ENCODE measurements at regions not wholly inside any gene's neighbourhood (a gene's known extent, or its start where the extent isn't known, plus 50 kb on each side); places are given as distances from the start of the nearest gene placed in this dataset.
"Not testable (repeated sequence)": the region's sequence is repeated elsewhere in the genome, so short reads cannot be mapped to it uniquely, and the experiment has no call there.

DNA sequence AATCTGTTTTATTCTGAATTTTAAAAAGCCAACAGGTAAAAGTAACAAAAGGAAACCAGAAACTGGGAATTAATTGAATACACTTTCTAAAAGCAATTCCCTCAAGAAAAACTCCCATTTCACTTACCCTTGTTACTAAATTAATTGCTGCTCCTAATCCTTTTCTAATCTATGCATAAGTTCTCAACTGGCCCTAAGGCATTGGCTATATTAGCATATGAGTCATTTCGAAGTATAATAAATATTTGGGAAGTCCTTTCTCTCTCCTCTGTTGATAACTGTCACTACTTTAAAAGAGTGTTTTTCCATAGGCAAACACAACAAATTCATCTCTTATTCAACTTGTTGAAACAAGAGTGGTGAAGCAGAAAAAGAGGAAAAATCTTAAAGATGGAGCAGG is 486.5 kb upstream of the HTR2C start:
- Histone ChIP-seq H3K9me3 (ENCODE audit: control insufficient read depth, insufficient read depth, low read depth, low read length) (no peaks in the 10 kb centered on the region), H3K4me1 (ENCODE audit: control insufficient read depth, insufficient read depth, low read length) (peaks cover 14% of the 10 kb centered on the region), H3K9ac (ENCODE audit: low read length) (no peak overlapping the region), H3K36me3 (ENCODE audit: control insufficient read depth, insufficient read depth, low read length) (no peaks in the 10 kb centered on the region), H3K27me3 (ENCODE audit: control insufficient read depth, insufficient read depth, low read length) (no peaks in the 10 kb centered on the region; the same call in 1 of the 2 replicates), H3K4me3 (ENCODE audit: low read depth, low read length) (no peak overlapping the region), H3K27ac (ENCODE audit: low read depth, low read length) (no peak overlapping the region)

- H3K9me3 ChIP-seq (ENCODE audit: control insufficient read depth, insufficient read depth, low read depth, low read length) = peaks cover 8% of the 10 kb centered on the region; the same call in 1 of the 2 replicates
- no peak overlapping the region for H3K4me3 ChIP-seq (ENCODE audit: low read depth, low read length)
- no peaks in the 10 kb centered on the region; the same call in 1 of the 2 replicates for H3K27me3 ChIP-seq (ENCODE audit: control insufficient read depth, insufficient read depth, low read length)
- H3K27ac ChIP-seq (ENCODE audit: low read depth, low read length) = no peak overlapping the region
- H3K9ac ChIP-seq (ENCODE audit: low read length) = no peak overlapping the region
- peaks cover 14% of the 10 kb centered on the region for H3K4me1 ChIP-seq (ENCODE audit: control insufficient read depth, insufficient read depth, low read length)
- no peaks in the 10 kb centered on the region for H3K36me3 ChIP-seq (ENCODE audit: control insufficient read depth, insufficient read depth, low read length)
Measured at GRCh38 chrX:114095789-114096188, 488.1 kb upstream of the HTR2C start.

DNA sequence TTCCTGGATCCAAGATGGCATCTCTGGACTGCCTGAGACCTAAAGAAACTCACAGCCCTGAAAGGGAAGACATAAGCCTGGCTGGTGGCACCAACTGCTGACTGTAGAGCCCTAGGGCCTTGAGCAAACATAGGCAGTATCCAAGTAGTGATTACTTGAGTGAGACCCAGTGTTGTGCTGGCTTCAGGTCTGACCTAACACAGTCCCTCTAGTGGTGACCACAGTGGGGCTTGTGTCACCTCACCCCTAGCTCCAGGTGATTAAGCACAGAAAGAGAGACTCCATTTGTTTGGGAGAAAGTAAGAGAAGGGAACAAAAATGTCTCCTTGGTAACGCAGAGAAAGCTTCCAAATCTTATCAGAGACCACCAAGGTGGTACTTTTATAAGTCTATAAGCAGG is 496.3 kb upstream of the HTR2C start:
- Histone ChIP-seq H3K36me3 (ENCODE audit: control insufficient read depth, insufficient read depth, low read length) (no peaks in the 10 kb centered on the region), H3K9me3 (ENCODE audit: control insufficient read depth, insufficient read depth, low read depth, low read length) (peaks cover 13% of the 10 kb centered on the region; the same call in 1 of the 2 replicates), H3K27me3 (ENCODE audit: control insufficient read depth, insufficient read depth, low read length) (no peaks in the 10 kb centered on the region), H3K4me3 (ENCODE audit: low read depth, low read length) (no peak overlapping the region), H3K27ac (ENCODE audit: low read depth, low read length) (no peak overlapping the region), H3K4me1 (ENCODE audit: control insufficient read depth, insufficient read depth, low read length) (no peaks in the 10 kb centered on the region), H3K9ac (ENCODE audit: low read length) (no peak overlapping the region)

GRCh38 chrX:114077773-114078172 is 506.1 kb upstream of the HTR2C start:
- Histone ChIP-seq H3K9ac (ENCODE audit: low read length) (no peak overlapping the region), H3K4me1 (ENCODE audit: control insufficient read depth, insufficient read depth, low read length) (peaks cover 19% of the 10 kb centered on the region), H3K36me3 (ENCODE audit: control insufficient read depth, insufficient read depth, low read length) (no peaks in the 10 kb centered on the region), H3K9me3 (ENCODE audit: control insufficient read depth, insufficient read depth, low read depth, low read length) (no peaks in the 10 kb centered on the region), H3K4me3 (ENCODE audit: low read depth, low read length) (no peak overlapping the region), H3K27ac (ENCODE audit: low read depth, low read length) (no peak overlapping the region), H3K27me3 (ENCODE audit: control insufficient read depth, insufficient read depth, low read length) (no peaks in the 10 kb centered on the region; the same call in 1 of the 2 replicates)

DNA sequence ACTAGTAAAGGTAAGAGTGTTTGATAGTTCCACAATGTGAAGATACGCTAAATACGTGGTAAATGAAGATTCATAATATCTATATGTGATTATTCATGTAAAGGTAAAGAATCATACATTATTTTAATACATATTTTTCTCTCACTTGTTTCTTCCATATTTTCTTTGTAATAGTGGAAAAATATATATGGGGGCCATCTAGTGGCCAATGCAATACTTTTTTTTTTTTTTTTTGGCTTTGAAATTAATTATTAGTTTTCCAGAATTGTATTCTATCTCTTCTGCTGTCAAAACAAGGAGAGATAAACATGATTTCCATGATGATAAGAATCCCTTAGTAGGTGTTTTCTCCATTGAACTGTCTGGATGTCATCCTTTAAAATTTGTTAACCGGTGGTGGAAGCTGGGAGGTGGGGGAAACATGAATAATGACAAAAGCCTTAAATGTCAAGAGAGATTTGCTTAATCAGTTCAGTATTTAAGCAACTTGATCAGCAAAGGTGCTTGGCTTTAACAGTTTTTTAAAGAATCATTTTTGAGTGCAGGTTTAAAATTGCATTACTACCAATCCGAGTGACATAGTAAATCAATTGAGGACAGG is 508.7 kb upstream of the HTR2C start:
- H3K27ac ChIP-seq (ENCODE audit: low read depth, low read length) = no peak overlapping the region
- H3K9me3 ChIP-seq (ENCODE audit: control insufficient read depth, insufficient read depth, low read depth, low read length) = 0 out of 2 replicates have a peak, but pooled peaks cover 5% of the 10 kb centered on the region
- H3K9ac ChIP-seq (ENCODE audit: low read length) = no peak overlapping the region
- H3K27me3 ChIP-seq (ENCODE audit: control insufficient read depth, insufficient read depth, low read length) = no peaks in the 10 kb centered on the region
- no peak overlapping the region for H3K4me3 ChIP-seq (ENCODE audit: low read depth, low read length)
- H3K36me3 ChIP-seq (ENCODE audit: control insufficient read depth, insufficient read depth, low read length) = no peaks in the 10 kb centered on the region
- peaks cover 24% of the 10 kb centered on the region for H3K4me1 ChIP-seq (ENCODE audit: control insufficient read depth, insufficient read depth, low read length)

- Histone ChIP-seq H3K27me3 (ENCODE audit: control insufficient read depth, insufficient read depth, low read length) (no peaks in the 10 kb centered on the region), H3K9ac (ENCODE audit: low read length) (no peak overlapping the region), H3K27ac (ENCODE audit: low read depth, low read length) (peak overlapping the region; percentile 59; the same call in 1 of the 2 replicates), H3K36me3 (ENCODE audit: control insufficient read depth, insufficient read depth, low read length) (no peaks in the 10 kb centered on the region), H3K9me3 (ENCODE audit: control insufficient read depth, insufficient read depth, low read depth, low read length) (0 out of 2 replicates have a peak, but pooled peaks cover 5% of the 10 kb centered on the region), H3K4me3 (ENCODE audit: low read depth, low read length) (no peak overlapping the region), H3K4me1 (ENCODE audit: control insufficient read depth, insufficient read depth, low read length) (peaks cover 31% of the 10 kb centered on the region)
Measured at GRCh38 chrX:114073926-114074325, 510.0 kb upstream of the HTR2C start.

- Histone ChIP-seq H3K9ac (ENCODE audit: low read length) (no peak overlapping the region), H3K4me1 (ENCODE audit: control insufficient read depth, insufficient read depth, low read length) (peaks cover 32% of the 10 kb centered on the region), H3K27ac (ENCODE audit: low read depth, low read length) (peak overlapping the region; percentile 39)
Measured at GRCh38 chrX:114071412-114071811, 512.5 kb upstream of the HTR2C start.

DNA sequence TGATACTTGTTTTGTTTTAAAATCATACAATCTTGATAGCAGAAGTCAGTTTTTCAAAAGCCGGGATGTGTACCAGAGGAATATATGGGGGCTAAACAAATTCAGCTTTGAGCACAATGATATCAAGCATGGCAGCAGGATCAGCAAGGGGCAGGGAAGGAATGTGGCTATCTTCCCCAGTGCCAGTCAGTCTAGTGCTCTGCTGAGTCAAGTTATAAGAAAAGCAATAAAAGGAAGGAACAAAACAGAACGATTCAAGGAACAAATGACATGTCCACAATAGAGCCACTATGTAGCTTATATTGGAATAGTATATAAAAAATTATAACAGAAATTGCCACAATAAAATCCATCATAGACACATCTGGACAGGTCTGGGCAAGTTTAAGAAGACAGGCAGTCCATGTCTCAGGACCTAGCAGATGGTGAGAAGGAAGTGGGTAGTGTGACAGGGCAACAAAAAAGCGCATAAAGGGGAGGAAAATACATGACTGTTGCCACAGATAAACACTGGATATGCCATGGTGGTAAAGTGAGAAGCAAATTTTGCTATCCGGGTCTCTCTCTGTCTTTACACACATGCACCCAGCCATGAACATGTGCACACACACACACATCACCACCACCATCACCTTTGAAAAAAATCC is 518.2 kb upstream of the HTR2C start:
- peaks cover 8% of the 10 kb centered on the region; the same call in 1 of the 2 replicates for H3K4me1 ChIP-seq (ENCODE audit: control insufficient read depth, insufficient read depth, low read length)
- H3K27ac ChIP-seq (ENCODE audit: low read depth, low read length) = no peak overlapping the region
- no peaks in the 10 kb centered on the region for H3K27me3 ChIP-seq (ENCODE audit: control insufficient read depth, insufficient read depth, low read length)
- H3K36me3 ChIP-seq (ENCODE audit: control insufficient read depth, insufficient read depth, low read length) = no peaks in the 10 kb centered on the region; the same call in 1 of the 2 replicates
- no peak overlapping the region for H3K4me3 ChIP-seq (ENCODE audit: low read depth, low read length)
- H3K9ac ChIP-seq (ENCODE audit: low read length) = no peak overlapping the region
- H3K9me3 ChIP-seq (ENCODE audit: control insufficient read depth, insufficient read depth, low read depth, low read length) = peaks cover 7% of the 10 kb centered on the region; the same call in 1 of the 2 replicates

More at GRCh38 chrX:114071412-114071811, 512.5 kb upstream of the HTR2C start:
- Histone ChIP-seq H3K36me3 (ENCODE audit: control insufficient read depth, insufficient read depth, low read length) (no peaks in the 10 kb centered on the region), H3K4me3 (ENCODE audit: low read depth, low read length) (no peak overlapping the region), H3K9me3 (ENCODE audit: control insufficient read depth, insufficient read depth, low read depth, low read length) (0 out of 2 replicates have a peak, but pooled peaks cover 5% of the 10 kb centered on the region), H3K27me3 (ENCODE audit: control insufficient read depth, insufficient read depth, low read length) (no peaks in the 10 kb centered on the region)

DNA sequence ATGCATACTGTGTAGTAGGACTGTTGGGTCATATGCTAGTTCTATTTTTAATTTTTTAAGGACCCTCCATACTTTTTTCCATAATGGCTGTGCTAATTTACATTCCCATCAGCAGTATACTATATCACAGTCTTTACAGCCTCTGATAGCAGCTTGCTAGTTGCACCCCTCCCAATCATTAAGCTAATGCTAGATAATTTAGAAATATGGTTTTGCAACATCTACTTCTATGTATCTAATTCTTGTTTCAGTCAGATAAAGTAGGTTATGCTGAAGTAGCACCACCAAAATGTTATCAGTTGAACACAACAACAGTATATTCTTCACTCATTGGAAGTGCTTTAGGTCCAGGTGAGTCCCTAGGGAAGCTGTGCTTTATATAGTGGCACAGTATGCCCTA is 522.7 kb upstream of the HTR2C start:
- Histone ChIP-seq H3K27me3 (ENCODE audit: control insufficient read depth, insufficient read depth, low read length) (no peaks in the 10 kb centered on the region), H3K4me1 (ENCODE audit: control insufficient read depth, insufficient read depth, low read length) (peaks cover 10% of the 10 kb centered on the region; the same call in 1 of the 2 replicates), H3K27ac (ENCODE audit: low read depth, low read length) (no peak overlapping the region)

DNA sequence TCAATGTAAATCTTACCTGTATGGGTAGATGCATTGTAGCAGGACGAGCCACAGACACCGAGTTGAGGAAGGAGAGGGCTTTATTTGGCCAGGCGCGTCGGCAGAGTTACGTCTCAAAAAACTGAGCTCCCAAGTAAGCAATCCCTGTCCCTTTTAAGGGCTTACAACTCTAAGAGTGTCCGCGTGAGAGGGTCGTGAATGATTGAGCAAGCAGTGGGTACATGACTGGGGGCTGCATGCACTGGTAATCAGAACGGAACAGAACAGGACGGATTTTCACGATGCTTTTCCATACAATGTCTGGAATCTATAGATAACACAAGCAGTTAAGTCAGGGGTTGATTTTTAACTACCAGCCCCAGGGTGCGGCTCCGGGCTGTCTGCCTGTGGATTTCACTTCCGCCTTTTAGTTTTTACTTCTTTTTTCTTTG is 524.9 kb upstream of the HTR2C start:
- Histone ChIP-seq H3K4me1 (ENCODE audit: control insufficient read depth, insufficient read depth, low read length) (peaks cover 10% of the 10 kb centered on the region; the same call in 1 of the 2 replicates), H3K36me3 (ENCODE audit: control insufficient read depth, insufficient read depth, low read length) (peaks cover 4% of the 10 kb centered on the region; the same call in 1 of the 2 replicates), H3K9me3 (ENCODE audit: control insufficient read depth, insufficient read depth, low read depth, low read length) (0 out of 2 replicates have a peak, but pooled peaks cover 3% of the 10 kb centered on the region), H3K27ac (ENCODE audit: low read depth, low read length) (no peak overlapping the region), H3K9ac (ENCODE audit: low read length) (no peak overlapping the region), H3K4me3 (ENCODE audit: low read depth, low read length) (no peak overlapping the region), H3K27me3 (ENCODE audit: control insufficient read depth, insufficient read depth, low read length) (no peaks in the 10 kb centered on the region; the same call in 1 of the 2 replicates)

More for the DNA sequence above, 522.7 kb upstream of the HTR2C start:
- Histone ChIP-seq H3K9me3 (ENCODE audit: control insufficient read depth, insufficient read depth, low read depth, low read length) (peaks cover 7% of the 10 kb centered on the region; the same call in 1 of the 2 replicates), H3K4me3 (ENCODE audit: low read depth, low read length) (no peak overlapping the region), H3K9ac (ENCODE audit: low read length) (no peak overlapping the region), H3K36me3 (ENCODE audit: control insufficient read depth, insufficient read depth, low read length) (no peaks in the 10 kb centered on the region; the same call in 1 of the 2 replicates)

DNA sequence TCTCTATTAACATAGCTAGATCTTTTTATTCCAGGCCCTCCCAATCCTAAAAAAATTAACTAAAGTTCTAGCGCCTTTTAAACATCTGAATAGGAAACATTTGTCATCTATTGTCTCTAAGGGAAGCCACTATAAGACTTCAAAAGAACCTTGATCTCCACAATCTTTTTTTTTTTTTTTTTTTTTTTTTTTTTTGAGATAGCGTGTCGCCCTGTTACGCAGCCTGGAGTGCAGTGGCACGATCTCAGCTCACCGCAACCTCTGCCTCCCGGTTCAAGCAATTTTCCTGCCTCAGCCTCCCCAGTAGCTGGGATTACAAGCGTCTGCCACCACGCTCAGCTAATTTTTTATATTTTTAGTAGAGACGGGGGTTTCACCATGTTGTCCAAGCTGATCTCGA is 526.5 kb upstream of the HTR2C start:
- H3K9ac ChIP-seq (ENCODE audit: low read length); H3K36me3 ChIP-seq (ENCODE audit: control insufficient read depth, insufficient read depth, low read length); H3K9me3 ChIP-seq (ENCODE audit: control insufficient read depth, insufficient read depth, low read depth, low read length); H3K4me1 ChIP-seq (ENCODE audit: control insufficient read depth, insufficient read depth, low read length); H3K4me3 ChIP-seq (ENCODE audit: low read depth, low read length); H3K27me3 ChIP-seq (ENCODE audit: control insufficient read depth, insufficient read depth, low read length): not testable (repeated sequence)
- peak overlapping the region; percentile 7; the same call in 1 of the 2 replicates for H3K27ac ChIP-seq (ENCODE audit: low read depth, low read length)

Measured in HUES6 (cell line).